ENCODE measurements at regions not wholly inside any gene's neighbourhood (a gene's known extent, or its start where the extent isn't known, plus 50 kb on each side); places are given as distances from the start of the nearest gene placed in this dataset.
"Not testable (repeated sequence)": the region's sequence is repeated elsewhere in the genome, so short reads cannot be mapped to it uniquely, and the experiment has no call there.

DNA sequence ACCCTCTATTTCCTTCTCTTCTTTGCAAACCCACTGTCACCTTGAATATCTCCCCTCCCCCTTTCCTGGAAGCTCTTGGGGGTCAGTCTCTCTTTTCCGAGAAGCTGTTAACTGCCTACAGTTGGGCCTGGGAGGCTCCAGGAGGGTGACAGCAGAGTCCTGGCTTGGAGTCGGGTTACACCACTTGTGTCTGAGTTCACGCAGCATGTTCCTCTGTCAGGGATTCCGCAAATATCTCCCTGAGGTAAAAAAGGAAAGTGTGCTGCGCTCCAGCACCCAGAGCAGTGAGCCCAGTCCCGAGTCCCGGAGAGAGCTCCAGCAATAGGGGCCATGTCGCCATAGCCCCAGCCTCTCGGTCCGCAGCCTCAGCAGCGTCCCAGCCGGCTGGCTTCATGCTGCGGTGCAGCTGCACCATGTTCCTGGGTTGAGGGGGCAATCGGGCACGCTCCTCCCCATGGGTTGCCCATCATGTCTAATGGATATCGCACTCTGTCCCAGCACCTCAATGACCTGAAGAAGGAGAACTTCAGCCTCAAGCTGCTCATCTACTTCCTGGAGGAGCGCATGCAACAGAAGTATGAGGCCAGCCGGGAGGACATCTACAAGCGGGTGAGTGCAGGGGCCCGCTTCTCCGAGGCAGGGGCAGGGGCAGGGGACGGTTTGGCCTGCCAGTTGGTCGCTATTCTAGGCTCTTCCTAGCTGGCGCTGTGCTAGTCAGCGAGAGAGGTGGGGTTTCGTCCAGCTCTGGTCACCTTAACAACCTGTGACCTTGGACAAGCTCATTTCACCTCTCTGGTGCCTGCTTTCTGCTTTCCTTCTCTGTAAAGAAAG, 101.3 kb upstream of the SEC22B start:
- no CpG with 5 or more reads among the region's 26 CpGs for WGBS, 2 experiments
- H3K4me3 ChIP-seq (ENCODE audit: insufficient read depth, low read depth, low read length); H3K4me1 ChIP-seq (ENCODE audit: control insufficient read depth, insufficient read depth, low read length); H3K27me3 ChIP-seq (ENCODE audit: control insufficient read depth, insufficient read depth, low read length, poor library complexity, severe bottlenecking); H3K9me3 ChIP-seq (ENCODE audit: control insufficient read depth, low read length); H3K27ac ChIP-seq (ENCODE audit: insufficient read depth, low read depth, low read length, poor library complexity, severe bottlenecking); H3K36me3 ChIP-seq (ENCODE audit: control insufficient read depth, insufficient read depth, low read length): not testable (repeated sequence)

DNA sequence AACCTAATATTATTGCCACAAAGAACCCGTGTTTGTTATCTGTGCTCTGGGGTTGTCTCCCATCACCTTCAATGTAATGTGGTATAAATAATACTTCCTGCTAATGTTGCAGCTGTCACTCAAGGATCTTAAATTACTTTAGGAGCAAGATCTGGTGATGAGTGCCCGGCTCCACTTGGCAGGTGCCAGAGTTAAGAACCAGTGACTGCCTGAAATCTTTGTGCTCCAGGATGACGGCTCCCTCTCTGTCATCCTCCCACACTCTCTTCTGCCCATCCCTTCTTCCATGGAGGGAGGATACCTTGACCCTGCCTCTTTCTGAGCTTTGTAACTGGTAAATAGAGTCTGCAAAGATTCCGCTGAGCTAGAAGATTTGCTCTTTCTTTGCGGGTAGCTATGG, 100.4 kb upstream of the SEC22B start:
- not testable (repeated sequence) for H3K36me3 ChIP-seq (ENCODE audit: control insufficient read depth, insufficient read depth, low read length); H3K9me3 ChIP-seq (ENCODE audit: control insufficient read depth, low read length); H3K27ac ChIP-seq (ENCODE audit: insufficient read depth, low read depth, low read length, poor library complexity, severe bottlenecking); H3K27me3 ChIP-seq (ENCODE audit: control insufficient read depth, insufficient read depth, low read length, poor library complexity, severe bottlenecking); H3K4me1 ChIP-seq (ENCODE audit: control insufficient read depth, insufficient read depth, low read length); H3K4me3 ChIP-seq (ENCODE audit: insufficient read depth, low read depth, low read length)
- WGBS, 2 experiments = no CpG with 5 or more reads among the region's 5 CpGs

DNA sequence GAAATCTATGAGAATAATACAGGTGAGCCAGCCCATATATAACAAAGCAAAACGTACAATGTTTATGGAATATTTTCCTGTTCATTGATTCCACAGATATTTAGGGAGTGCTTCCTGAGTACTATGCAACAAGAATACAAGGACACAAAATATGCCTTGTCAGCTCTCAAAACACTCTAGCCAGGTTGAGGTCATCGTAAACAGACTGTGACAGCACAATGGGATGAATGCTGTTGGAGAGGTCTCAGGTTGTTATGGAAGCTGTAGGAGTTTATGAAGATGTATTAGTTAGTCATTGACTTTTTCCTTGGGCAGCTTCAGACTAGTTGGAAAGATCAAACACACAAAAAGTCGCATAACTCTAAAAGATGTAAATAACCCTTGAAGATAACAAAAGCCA, 98.1 kb upstream of the SEC22B start:
- not testable (repeated sequence) for H3K9me3 ChIP-seq (ENCODE audit: control insufficient read depth, low read length); H3K27ac ChIP-seq (ENCODE audit: insufficient read depth, low read depth, low read length, poor library complexity, severe bottlenecking); H3K36me3 ChIP-seq (ENCODE audit: control insufficient read depth, insufficient read depth, low read length); H3K4me1 ChIP-seq (ENCODE audit: control insufficient read depth, insufficient read depth, low read length); H3K4me3 ChIP-seq (ENCODE audit: insufficient read depth, low read depth, low read length); H3K27me3 ChIP-seq (ENCODE audit: control insufficient read depth, insufficient read depth, low read length, poor library complexity, severe bottlenecking)
- no CpG with 5 or more reads among the region's 3 CpGs for WGBS, 2 experiments

DNA sequence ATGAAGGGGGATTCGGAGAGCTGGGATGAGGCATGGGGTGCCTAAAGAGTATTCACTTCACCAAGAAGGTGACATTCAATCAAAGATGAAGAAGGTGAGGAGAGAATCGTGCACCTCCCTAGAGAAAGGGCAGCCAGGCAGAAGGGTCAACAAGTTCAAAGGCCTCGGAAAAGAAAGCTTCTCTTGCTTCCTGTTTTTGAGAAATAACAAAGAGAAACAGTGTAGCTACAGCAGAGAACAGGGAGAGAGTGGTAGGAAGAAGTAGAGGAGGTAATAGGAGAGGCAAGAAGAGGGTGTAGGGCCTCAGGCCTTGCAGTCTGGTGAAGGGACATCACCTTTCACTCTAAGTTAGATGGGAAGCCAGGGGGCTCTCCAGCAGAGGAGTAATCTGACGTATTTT, 97.0 kb upstream of the SEC22B start:
- not testable (repeated sequence) for H3K9me3 ChIP-seq (ENCODE audit: control insufficient read depth, low read length); H3K27me3 ChIP-seq (ENCODE audit: control insufficient read depth, insufficient read depth, low read length, poor library complexity, severe bottlenecking); H3K4me1 ChIP-seq (ENCODE audit: control insufficient read depth, insufficient read depth, low read length); H3K4me3 ChIP-seq (ENCODE audit: insufficient read depth, low read depth, low read length); H3K36me3 ChIP-seq (ENCODE audit: control insufficient read depth, insufficient read depth, low read length); H3K27ac ChIP-seq (ENCODE audit: insufficient read depth, low read depth, low read length, poor library complexity, severe bottlenecking)
- WGBS, 2 experiments = 74 to 77% methylated on average over 2 of the region's 4 CpGs

DNA sequence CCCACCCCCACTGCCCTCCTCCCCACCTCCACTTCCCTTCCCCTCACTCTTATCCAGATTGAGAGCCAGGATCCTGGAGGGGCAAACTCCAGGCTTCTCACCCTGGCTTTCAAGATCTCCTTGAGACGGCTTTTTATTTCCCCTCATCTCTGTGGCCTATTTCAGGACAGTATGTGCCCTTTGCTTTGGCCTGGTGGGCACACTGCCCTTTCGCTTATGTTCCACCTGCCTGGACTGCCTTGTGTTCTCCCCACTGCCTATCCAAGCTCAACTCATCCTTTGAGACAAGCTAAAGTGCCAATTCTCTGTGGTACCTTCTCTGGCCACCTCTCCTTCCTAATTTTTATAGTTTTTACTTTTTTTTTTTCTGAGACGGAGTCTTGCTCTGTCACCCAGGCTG, 95.9 kb upstream of the SEC22B start:
- not testable (repeated sequence) for H3K27ac ChIP-seq (ENCODE audit: insufficient read depth, low read depth, low read length, poor library complexity, severe bottlenecking); H3K36me3 ChIP-seq (ENCODE audit: control insufficient read depth, insufficient read depth, low read length); H3K9me3 ChIP-seq (ENCODE audit: control insufficient read depth, low read length); H3K27me3 ChIP-seq (ENCODE audit: control insufficient read depth, insufficient read depth, low read length, poor library complexity, severe bottlenecking); H3K4me3 ChIP-seq (ENCODE audit: insufficient read depth, low read depth, low read length); H3K4me1 ChIP-seq (ENCODE audit: control insufficient read depth, insufficient read depth, low read length)
- WGBS, 2 experiments = no CpG with 5 or more reads among the region's 3 CpGs

DNA sequence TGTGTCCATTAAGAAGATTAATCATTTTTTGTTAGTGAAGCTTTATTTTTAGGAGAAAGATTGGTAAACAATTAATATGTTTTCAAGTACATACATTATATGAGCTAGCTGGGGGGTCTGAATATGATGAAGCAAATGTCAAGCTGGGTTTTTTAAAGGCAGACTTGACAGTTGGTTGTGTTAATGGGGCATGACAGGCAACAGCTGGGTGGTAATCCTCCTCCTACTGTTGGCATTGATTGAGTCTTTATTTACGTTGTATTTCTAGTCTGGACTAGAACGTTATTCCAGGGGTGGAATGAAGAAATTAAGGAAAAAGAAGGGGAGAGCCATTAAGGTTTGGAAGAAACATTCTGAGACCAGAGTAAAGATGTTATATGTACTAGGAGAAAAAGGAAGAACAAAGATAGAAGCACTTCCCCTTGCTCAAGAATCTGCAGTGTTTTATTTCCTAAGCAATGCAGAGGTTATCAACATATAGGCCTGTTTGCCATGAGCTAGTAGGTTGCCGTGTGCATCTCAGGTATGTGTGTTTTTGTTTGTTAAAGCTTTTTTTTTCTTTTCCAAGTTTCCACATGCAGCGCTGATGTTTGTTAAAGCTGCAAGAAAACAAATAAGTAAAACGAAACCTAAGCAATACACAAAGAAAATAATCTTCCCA, 95.4 kb upstream of the SEC22B start:
- not testable (repeated sequence) for H3K36me3 ChIP-seq (ENCODE audit: control insufficient read depth, insufficient read depth, low read length); H3K4me1 ChIP-seq (ENCODE audit: control insufficient read depth, insufficient read depth, low read length); H3K4me3 ChIP-seq (ENCODE audit: insufficient read depth, low read depth, low read length); H3K9me3 ChIP-seq (ENCODE audit: control insufficient read depth, low read length); H3K27me3 ChIP-seq (ENCODE audit: control insufficient read depth, insufficient read depth, low read length, poor library complexity, severe bottlenecking); H3K27ac ChIP-seq (ENCODE audit: insufficient read depth, low read depth, low read length, poor library complexity, severe bottlenecking)
- WGBS, 2 experiments = no CpG with 5 or more reads among the region's 5 CpGs

DNA sequence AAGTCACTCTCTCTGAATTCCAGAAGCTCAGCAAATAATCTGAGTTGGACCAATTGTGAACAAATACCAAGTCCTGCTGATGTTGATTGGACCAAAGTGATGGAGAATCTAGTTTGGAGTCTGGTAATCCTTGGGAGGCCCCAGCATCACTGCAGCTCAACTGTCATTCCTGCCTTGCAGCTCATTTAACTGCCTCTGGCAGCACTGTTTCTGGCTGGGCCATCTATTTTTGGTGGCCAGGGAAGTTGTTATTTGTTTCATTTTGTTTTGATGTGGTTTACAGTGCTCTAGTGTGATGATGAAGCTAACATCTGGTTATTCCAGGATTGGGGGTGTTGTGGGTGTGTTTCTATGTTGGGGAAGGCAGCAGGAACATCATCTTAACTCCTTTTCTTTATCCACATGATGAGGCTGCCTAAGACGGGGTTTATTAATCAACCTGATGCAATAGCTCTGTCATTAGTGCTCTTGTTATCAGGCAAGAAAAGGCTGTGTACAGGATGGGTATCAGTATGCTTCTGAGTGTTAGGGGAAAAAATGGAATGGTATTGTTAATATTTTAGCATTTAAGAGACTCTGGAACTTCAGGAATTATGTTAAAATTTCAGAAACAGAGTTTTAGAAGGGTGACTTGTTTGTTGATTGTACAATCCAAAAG, 91.7 kb upstream of the SEC22B start:
- not testable (repeated sequence) for H3K4me3 ChIP-seq (ENCODE audit: insufficient read depth, low read depth, low read length); H3K36me3 ChIP-seq (ENCODE audit: control insufficient read depth, insufficient read depth, low read length); H3K4me1 ChIP-seq (ENCODE audit: control insufficient read depth, insufficient read depth, low read length); H3K9me3 ChIP-seq (ENCODE audit: control insufficient read depth, low read length); H3K27me3 ChIP-seq (ENCODE audit: control insufficient read depth, insufficient read depth, low read length, poor library complexity, severe bottlenecking); H3K27ac ChIP-seq (ENCODE audit: insufficient read depth, low read depth, low read length, poor library complexity, severe bottlenecking)
- WGBS, 2 experiments = no CpG with 5 or more reads among the region's 1 CpG

DNA sequence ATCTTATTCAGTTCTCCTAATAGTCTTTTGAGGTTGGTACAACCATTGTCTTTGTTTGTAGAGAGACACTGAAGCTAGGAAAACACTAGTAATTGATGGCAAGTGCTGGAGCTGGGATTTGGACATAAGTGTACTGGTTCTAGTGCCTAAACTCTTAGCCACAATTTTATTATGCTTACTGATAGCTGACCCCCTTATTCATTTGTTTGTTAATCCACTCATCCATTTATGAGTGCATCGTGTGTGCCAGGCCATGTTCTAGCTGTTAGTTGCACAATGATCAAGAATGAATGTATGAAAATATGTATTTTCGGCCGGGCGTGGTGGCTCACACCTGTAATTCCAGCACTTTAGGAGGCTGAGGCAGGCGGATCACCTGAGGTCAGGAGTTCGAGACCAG, 88.2 kb upstream of the SEC22B start:
- H3K36me3 ChIP-seq (ENCODE audit: control insufficient read depth, insufficient read depth, low read length); H3K4me3 ChIP-seq (ENCODE audit: insufficient read depth, low read depth, low read length); H3K4me1 ChIP-seq (ENCODE audit: control insufficient read depth, insufficient read depth, low read length); H3K27me3 ChIP-seq (ENCODE audit: control insufficient read depth, insufficient read depth, low read length, poor library complexity, severe bottlenecking); H3K27ac ChIP-seq (ENCODE audit: insufficient read depth, low read depth, low read length, poor library complexity, severe bottlenecking); H3K9me3 ChIP-seq (ENCODE audit: control insufficient read depth, low read length): not testable (repeated sequence)
- no CpG with 5 or more reads among the region's 6 CpGs for WGBS, 2 experiments

DNA sequence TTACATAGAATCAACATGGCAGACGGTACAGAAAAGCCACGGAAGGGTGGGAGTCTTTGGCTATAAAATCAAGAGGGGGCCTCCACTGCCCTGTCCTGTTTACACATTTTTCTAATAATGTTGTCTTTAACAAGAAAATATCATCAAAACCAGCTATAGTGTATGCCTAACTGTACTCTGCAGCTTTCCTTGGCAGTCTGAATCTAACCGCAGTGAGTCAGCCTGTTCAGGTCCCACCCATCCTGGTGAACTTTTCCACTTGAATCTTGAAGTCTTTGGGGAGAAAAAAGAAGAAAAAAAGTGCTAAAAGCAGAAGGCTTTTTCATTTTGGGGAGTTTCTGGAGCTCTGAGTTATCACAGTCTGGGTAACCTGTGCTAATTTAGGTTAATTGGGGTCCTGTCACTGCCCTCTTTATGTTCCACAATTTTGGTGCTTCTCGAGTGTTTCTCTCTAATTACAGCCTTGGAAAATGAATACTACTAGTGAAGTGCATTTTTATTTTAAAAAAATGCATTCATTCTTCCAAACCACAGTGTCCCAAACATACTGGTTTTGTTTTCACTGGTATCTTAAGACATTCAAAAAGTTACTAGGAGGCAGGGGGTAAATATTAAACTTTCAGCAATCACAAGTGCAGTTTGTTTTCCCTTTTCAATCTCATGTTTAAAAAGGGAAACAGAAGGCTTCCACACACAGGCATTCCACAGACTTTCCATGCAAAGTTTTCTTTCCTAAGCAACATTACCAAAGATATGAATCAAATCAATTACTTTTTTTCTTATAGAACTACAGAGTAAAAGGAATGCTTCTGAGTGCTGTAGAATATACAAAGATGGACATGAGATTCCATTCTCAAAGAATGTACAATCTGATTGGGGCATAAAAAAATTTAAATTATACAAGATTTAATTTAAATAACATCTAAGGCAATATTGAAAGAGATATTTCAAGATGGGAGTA, 86.8 kb upstream of the SEC22B start:
- H3K27ac ChIP-seq (ENCODE audit: insufficient read depth, low read depth, low read length, poor library complexity, severe bottlenecking); H3K36me3 ChIP-seq (ENCODE audit: control insufficient read depth, insufficient read depth, low read length); H3K4me3 ChIP-seq (ENCODE audit: insufficient read depth, low read depth, low read length); H3K4me1 ChIP-seq (ENCODE audit: control insufficient read depth, insufficient read depth, low read length); H3K27me3 ChIP-seq (ENCODE audit: control insufficient read depth, insufficient read depth, low read length, poor library complexity, severe bottlenecking); H3K9me3 ChIP-seq (ENCODE audit: control insufficient read depth, low read length): not testable (repeated sequence)
- no CpG with 5 or more reads among the region's 4 CpGs for WGBS, 2 experiments

DNA sequence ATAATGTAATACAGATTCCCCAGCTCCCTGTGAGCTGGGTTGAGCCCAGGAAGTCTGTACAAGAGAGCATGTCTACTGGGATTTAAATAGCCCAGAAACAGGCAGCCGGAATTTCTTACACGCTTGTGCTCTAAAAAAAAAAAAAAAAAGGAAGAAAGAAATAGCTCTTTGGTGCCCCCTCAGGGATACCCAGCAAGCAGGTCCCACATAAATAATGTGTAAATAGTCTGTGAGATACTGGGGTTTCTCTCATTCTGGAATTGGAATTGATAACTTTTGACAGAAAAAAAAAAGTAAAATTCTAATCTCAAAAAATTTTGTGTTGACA, 81.4 kb upstream of the SEC22B start:
- no CpG with 5 or more reads among the region's 2 CpGs for WGBS, 2 experiments
- not testable (repeated sequence) for H3K4me3 ChIP-seq (ENCODE audit: insufficient read depth, low read depth, low read length); H3K36me3 ChIP-seq (ENCODE audit: control insufficient read depth, insufficient read depth, low read length); H3K27me3 ChIP-seq (ENCODE audit: control insufficient read depth, insufficient read depth, low read length, poor library complexity, severe bottlenecking); H3K4me1 ChIP-seq (ENCODE audit: control insufficient read depth, insufficient read depth, low read length); H3K9me3 ChIP-seq (ENCODE audit: control insufficient read depth, low read length); H3K27ac ChIP-seq (ENCODE audit: insufficient read depth, low read depth, low read length, poor library complexity, severe bottlenecking)
